DOHH2 (cell line): ENCODE measurements at regions not wholly inside any gene's neighbourhood (a gene's known extent, or its start where the extent isn't known, plus 50 kb on each side); places are given as distances from the start of the nearest gene placed in this dataset.

Experiments
- H3F3A ChIP-seq: fragments of 200-600 bp; sonication (generic), shearing (Covaris generic); 2 replicates; pipeline ENCODE4 v1.6.0; 2016; ENCODE audit warnings: antibody characterized with exemption, mild to moderate bottlenecking; ENCODE audit not compliant: control insufficient read depth, insufficient read depth
- H3K27ac ChIP-seq: fragments of 200-600 bp; sonication (generic); 2 replicates; pipeline ENCODE4 v1.5.1; 2014; ENCODE audit warnings: low read depth, mild to moderate bottlenecking, low read length, moderate library complexity
- H3K27me3 ChIP-seq: fragments of 200-600 bp; sonication (generic); 2 replicates; pipeline ENCODE4 v1.6.1; 2014; ENCODE audit warnings: mild to moderate bottlenecking, low read length, mixed read lengths; ENCODE audit not compliant: control insufficient read depth
- H3K36me3 ChIP-seq: fragments of 200-600 bp; sonication (generic); 2 replicates; pipeline ENCODE4 v1.6.1; 2014; ENCODE audit warnings: mild to moderate bottlenecking, low read length, moderate library complexity, mixed read lengths; ENCODE audit not compliant: control insufficient read depth
- H3K4me1 ChIP-seq: fragments of 200-600 bp; sonication (generic); 2 replicates; pipeline ENCODE4 v1.6.1; 2014; ENCODE audit warnings: mild to moderate bottlenecking, low read length, mixed read lengths; ENCODE audit not compliant: control insufficient read depth
- H3K4me2 ChIP-seq: fragments of 200-600 bp; sonication (generic); 2 replicates; pipeline ENCODE4 v1.6.0; 2014; ENCODE audit warnings: mild to moderate bottlenecking, low read length, moderate library complexity
- H3K4me3 ChIP-seq: fragments of 200-600 bp; sonication (generic); 2 replicates; pipeline ENCODE4 v1.5.1; 2014; ENCODE audit warnings: mild to moderate bottlenecking, low read length, mixed read lengths
- H3K79me2 ChIP-seq: fragments of 200-600 bp; sonication (generic); 2 replicates; pipeline ENCODE4 v1.6.1; 2014; ENCODE audit warnings: mild to moderate bottlenecking, low read length, mixed read lengths; ENCODE audit not compliant: control insufficient read depth
- H3K9me2 ChIP-seq: fragments of 200-600 bp; sonication (generic); replicated peaks from 2 replicates; pipeline ENCODE4 v1.6.1; 2014; ENCODE audit warnings: mild to moderate bottlenecking, low read length, mixed read lengths; ENCODE audit not compliant: control insufficient read depth
- H3K9me3 ChIP-seq: fragments of 200-600 bp; sonication (generic); 2 replicates; pipeline ENCODE4 v1.6.1; 2014; ENCODE audit warnings: antibody characterized with exemption, low read length, mixed read lengths; ENCODE audit not compliant: control insufficient read depth, insufficient read depth
- H4K20me1 ChIP-seq: fragments of 200-600 bp; sonication (generic); 2 replicates; pipeline ENCODE4 v1.6.0; 2014; ENCODE audit warnings: low read depth, mild to moderate bottlenecking, antibody characterized with exemption, low read length, moderate library complexity; ENCODE audit not compliant: control insufficient read depth, insufficient read depth
- CTCF ChIP-seq: fragments of 200-600 bp; sonication (generic); IDR thresholded peaks from one replicate; pipeline ENCODE4 v1.5.1; 2014; ENCODE audit warnings: antibody characterized with exemption, mild to moderate bottlenecking, low read depth, low read length; ENCODE audit not compliant: poor library complexity, severe bottlenecking
- EZH2phosphoT487 ChIP-seq: fragments of 200-600 bp; sonication (generic); IDR thresholded peaks from 2 replicates; pipeline ENCODE4 v1.6.1; 2017; ENCODE audit warnings: borderline replicate concordance, mild to moderate bottlenecking, antibody characterized with exemption, low read length, moderate library complexity, mixed read lengths

GRCh38 chr1:43054961-43055360, 96.3 kb upstream of the SLC2A1 start:
- H3K27me3 ChIP-seq = no peaks in the 10 kb centered on the region
- no peaks in the 10 kb centered on the region for H3K36me3 ChIP-seq
- no peaks in the 10 kb centered on the region for H3K79me2 ChIP-seq
- H3K4me3 ChIP-seq = no peak overlapping the region
- H3K27ac ChIP-seq = no peak overlapping the region
- no peaks in the 10 kb centered on the region for H4K20me1 ChIP-seq
- no peaks in the 10 kb centered on the region for H3K9me2 ChIP-seq
- no peaks in the 10 kb centered on the region for H3F3A ChIP-seq
- no peaks in the 10 kb centered on the region for H3K9me3 ChIP-seq
- H3K4me1 ChIP-seq = peaks cover 13% of the 10 kb centered on the region
- no peak overlapping the region for H3K4me2 ChIP-seq
- TF ChIP-seq EZH2phosphoT487 (no peak), CTCF (no peak)

GRCh38 chr1:43052786-43053439, 94.2 kb upstream of the SLC2A1 start:
- H3K79me2 ChIP-seq = no peaks in the 10 kb centered on the region
- no peaks in the 10 kb centered on the region for H3K4me1 ChIP-seq
- H3K9me3 ChIP-seq = no peaks in the 10 kb centered on the region
- H3F3A ChIP-seq = no peaks in the 10 kb centered on the region
- no peaks in the 10 kb centered on the region for H3K9me2 ChIP-seq
- H4K20me1 ChIP-seq = no peaks in the 10 kb centered on the region
- H3K27ac ChIP-seq = no peak overlapping the region
- no peaks in the 10 kb centered on the region for H3K36me3 ChIP-seq
- no peaks in the 10 kb centered on the region for H3K27me3 ChIP-seq
- H3K4me3 ChIP-seq = no peak overlapping the region
- no peak for TF ChIP-seq EZH2phosphoT487
- TF ChIP-seq CTCF = no peak
- H3K4me2 ChIP-seq = no peak overlapping the region

GRCh38 chr1:43052322-43052721, 93.7 kb upstream of the SLC2A1 start:
- Histone ChIP-seq H3K79me2 (no peaks in the 10 kb centered on the region), H3K9me3 (no peaks in the 10 kb centered on the region), H3K4me2 (no peak overlapping the region), H3K27me3 (no peaks in the 10 kb centered on the region), H3K27ac (no peak overlapping the region), H3K9me2 (no peaks in the 10 kb centered on the region), H3K4me3 (no peak overlapping the region), H3K4me1 (no peaks in the 10 kb centered on the region), H3K36me3 (no peaks in the 10 kb centered on the region), H4K20me1 (no peaks in the 10 kb centered on the region), H3F3A (no peaks in the 10 kb centered on the region)
- TF ChIP-seq CTCF (no peak), EZH2phosphoT487 (no peak)
